ENCODE measurements at regions not wholly inside any gene's neighbourhood (a gene's known extent, or its start where the extent isn't known, plus 50 kb on each side); places are given as distances from the start of the nearest gene placed in this dataset.

DNA sequence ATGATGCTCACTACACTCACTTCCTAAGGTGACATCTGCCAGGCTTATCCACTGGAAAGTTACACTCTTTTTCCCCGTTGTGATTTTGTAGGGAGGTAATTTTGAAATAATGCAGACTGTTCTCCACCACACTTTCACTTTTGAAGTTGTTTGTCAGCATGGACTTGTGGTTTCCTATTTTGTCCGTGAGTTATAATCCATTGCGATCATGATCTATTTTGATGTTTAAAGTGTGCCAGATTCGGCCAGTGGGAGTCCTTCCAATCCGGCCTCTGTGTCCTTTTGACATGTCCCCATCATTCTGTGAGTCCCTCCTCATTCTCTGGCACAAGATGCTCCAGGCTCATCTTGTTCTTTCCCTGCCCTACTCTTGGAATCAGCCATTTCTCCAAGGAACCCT is 211.3 kb upstream of the KLF4 start:
- H3K9ac ChIP-seq (ENCODE audit: low read depth, low read length), result no peak overlapping the region
- no peaks in the 10 kb centered on the region for H3K27me3 ChIP-seq (ENCODE audit: control insufficient read depth, insufficient read depth, low read length)
- H3K4me1 ChIP-seq (ENCODE audit: control insufficient read depth, insufficient read depth, low read length), result no peaks in the 10 kb centered on the region
- H3K9me3 ChIP-seq (ENCODE audit: control insufficient read depth, insufficient read depth, low read length), result no peaks in the 10 kb centered on the region
- no peaks in the 10 kb centered on the region for H3K36me3 ChIP-seq (ENCODE audit: control insufficient read depth, insufficient read depth, low read length)
- no peak overlapping the region for H3K4me3 ChIP-seq (ENCODE audit: low read depth, low read length)

DNA sequence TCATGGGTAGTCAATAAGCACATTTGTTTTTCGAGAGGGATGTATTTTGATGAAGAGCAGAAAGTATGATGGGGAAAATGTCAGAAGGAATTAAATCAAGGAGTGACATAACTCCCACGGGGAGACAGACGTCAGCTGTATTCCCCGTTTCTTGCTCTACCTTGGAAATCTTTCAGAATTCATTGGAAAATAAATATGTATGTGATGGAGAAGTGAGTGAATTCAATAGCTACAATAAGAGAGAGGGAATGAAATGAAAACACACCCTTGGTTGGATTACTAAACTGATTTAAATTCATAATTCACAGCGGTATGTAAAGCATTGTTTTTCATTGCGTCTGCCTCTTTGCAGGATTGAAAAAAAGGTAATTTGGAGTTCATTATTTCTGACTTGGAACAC is 209.7 kb upstream of the KLF4 start:
- Histone ChIP-seq H3K4me3 (ENCODE audit: low read depth, low read length) (no peak overlapping the region), H3K36me3 (ENCODE audit: control insufficient read depth, insufficient read depth, low read length) (no peaks in the 10 kb centered on the region), H3K27me3 (ENCODE audit: control insufficient read depth, insufficient read depth, low read length) (no peaks in the 10 kb centered on the region), H3K9me3 (ENCODE audit: control insufficient read depth, insufficient read depth, low read length) (no peaks in the 10 kb centered on the region), H3K4me1 (ENCODE audit: control insufficient read depth, insufficient read depth, low read length) (no peaks in the 10 kb centered on the region), H3K9ac (ENCODE audit: low read depth, low read length) (no peak overlapping the region)

DNA sequence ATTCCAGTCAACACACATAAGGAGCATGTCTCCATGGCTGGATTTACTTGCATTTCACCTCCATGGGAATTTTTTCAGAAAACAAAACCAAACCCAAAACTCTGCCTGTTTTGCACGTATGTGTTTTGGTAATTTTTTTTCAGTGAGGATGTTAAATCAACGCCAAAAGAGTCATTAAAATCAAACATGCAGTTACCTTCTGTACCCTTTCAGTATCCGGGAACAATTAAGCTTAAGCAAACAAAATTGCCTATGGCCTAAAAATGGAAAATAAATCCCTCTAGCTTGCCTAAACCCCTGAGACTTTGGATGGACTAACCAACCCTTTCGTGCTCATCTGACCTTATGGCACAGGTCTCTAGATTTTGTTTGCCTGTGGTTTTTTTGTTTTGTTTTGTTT is 209.2 kb upstream of the KLF4 start:
- H3K9ac ChIP-seq (ENCODE audit: low read depth, low read length), result no peak overlapping the region
- no peaks in the 10 kb centered on the region for H3K9me3 ChIP-seq (ENCODE audit: control insufficient read depth, insufficient read depth, low read length)
- no peaks in the 10 kb centered on the region for H3K36me3 ChIP-seq (ENCODE audit: control insufficient read depth, insufficient read depth, low read length)
- no peak overlapping the region for H3K4me3 ChIP-seq (ENCODE audit: low read depth, low read length)
- no peaks in the 10 kb centered on the region for H3K4me1 ChIP-seq (ENCODE audit: control insufficient read depth, insufficient read depth, low read length)
- no peaks in the 10 kb centered on the region for H3K27me3 ChIP-seq (ENCODE audit: control insufficient read depth, insufficient read depth, low read length)

DNA sequence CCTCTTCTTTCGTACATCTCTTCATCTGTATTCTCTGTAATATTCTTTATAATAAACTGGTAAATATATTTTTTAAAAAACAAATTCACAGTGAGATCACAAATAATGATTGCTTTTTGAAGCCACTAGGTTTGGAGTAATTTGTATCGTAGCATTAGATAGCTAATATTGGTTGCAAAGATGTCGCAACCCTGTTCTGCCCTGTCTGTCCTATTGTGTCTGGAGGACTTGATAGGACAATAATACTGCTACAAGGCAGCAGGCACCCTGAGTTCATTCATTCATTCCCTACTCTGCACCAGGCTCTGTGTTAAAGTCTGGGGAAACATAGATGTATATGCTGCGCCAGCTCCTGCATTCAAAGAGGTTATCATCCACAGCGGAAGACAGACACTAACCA is 206.7 kb upstream of the KLF4 start:
- Histone ChIP-seq H3K27me3 (ENCODE audit: control insufficient read depth, insufficient read depth, low read length) (no peaks in the 10 kb centered on the region), H3K4me3 (ENCODE audit: low read depth, low read length) (no peak overlapping the region), H3K9me3 (ENCODE audit: control insufficient read depth, insufficient read depth, low read length) (no peaks in the 10 kb centered on the region), H3K9ac (ENCODE audit: low read depth, low read length) (no peak overlapping the region), H3K36me3 (ENCODE audit: control insufficient read depth, insufficient read depth, low read length) (no peaks in the 10 kb centered on the region), H3K4me1 (ENCODE audit: control insufficient read depth, insufficient read depth, low read length) (no peaks in the 10 kb centered on the region)

DNA sequence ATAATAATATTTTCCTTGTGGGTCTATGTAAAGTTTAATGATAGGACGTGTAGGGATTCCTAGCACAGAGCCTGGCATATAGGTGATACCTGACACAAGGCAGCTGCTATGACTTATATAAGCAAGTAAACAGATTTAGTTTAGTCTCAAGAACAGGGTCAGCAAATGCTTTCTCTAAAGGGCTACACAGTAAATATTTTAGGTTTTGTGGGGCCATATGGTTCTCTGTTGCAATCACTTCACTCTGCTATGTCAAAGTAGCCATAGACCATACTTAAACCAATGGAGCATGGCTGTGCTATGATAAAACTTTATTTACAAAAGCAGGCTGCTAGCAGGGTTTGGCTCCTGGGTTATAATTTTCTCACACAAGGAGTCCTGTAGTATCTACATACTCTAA is 204.8 kb upstream of the KLF4 start:
- no peaks in the 10 kb centered on the region for H3K27me3 ChIP-seq (ENCODE audit: control insufficient read depth, insufficient read depth, low read length)
- no peaks in the 10 kb centered on the region for H3K9me3 ChIP-seq (ENCODE audit: control insufficient read depth, insufficient read depth, low read length)
- no peaks in the 10 kb centered on the region for H3K36me3 ChIP-seq (ENCODE audit: control insufficient read depth, insufficient read depth, low read length)
- no peaks in the 10 kb centered on the region for H3K4me1 ChIP-seq (ENCODE audit: control insufficient read depth, insufficient read depth, low read length)
- no peak overlapping the region for H3K9ac ChIP-seq (ENCODE audit: low read depth, low read length)
- no peak overlapping the region for H3K4me3 ChIP-seq (ENCODE audit: low read depth, low read length)

DNA sequence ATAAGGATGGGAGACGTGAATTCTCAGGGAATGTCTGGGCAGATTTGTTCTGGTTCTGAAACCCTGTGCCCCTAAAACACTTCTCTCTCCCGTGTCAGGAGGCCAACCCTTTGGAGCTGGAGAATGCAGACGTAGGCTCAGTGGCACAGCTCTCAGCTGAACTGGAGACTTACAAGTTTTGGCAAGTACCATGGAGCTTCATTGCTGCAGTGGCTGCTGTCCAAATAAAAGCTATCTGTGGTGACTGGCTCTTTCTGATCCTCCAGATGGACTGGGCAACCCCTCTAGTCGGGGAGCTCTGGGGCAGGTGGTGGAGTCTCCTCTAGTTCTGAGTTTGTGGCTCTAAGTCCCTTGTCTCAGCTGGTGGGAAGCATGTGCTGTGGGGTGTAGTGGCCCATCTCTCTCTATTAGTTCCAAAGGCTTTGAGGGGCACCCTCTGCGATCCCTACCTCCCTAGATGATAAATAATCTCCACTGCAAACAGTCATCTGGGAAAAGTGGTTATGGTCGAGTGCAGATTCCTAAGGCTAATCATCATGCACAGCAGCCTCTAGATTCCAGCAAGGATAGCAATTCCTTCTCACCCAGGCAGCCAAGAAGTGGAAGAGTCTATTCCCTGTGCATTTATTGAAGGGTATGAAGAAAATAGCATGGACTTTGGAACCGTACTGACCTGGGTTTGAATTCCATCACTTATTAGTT is 204.2 kb upstream of the KLF4 start:
- Histone ChIP-seq H3K9me3 (ENCODE audit: control insufficient read depth, insufficient read depth, low read length) (no peaks in the 10 kb centered on the region), H3K9ac (ENCODE audit: low read depth, low read length) (no peak overlapping the region), H3K27me3 (ENCODE audit: control insufficient read depth, insufficient read depth, low read length) (no peaks in the 10 kb centered on the region), H3K4me3 (ENCODE audit: low read depth, low read length) (no peak overlapping the region), H3K4me1 (ENCODE audit: control insufficient read depth, insufficient read depth, low read length) (no peaks in the 10 kb centered on the region), H3K36me3 (ENCODE audit: control insufficient read depth, insufficient read depth, low read length) (no peaks in the 10 kb centered on the region)

DNA sequence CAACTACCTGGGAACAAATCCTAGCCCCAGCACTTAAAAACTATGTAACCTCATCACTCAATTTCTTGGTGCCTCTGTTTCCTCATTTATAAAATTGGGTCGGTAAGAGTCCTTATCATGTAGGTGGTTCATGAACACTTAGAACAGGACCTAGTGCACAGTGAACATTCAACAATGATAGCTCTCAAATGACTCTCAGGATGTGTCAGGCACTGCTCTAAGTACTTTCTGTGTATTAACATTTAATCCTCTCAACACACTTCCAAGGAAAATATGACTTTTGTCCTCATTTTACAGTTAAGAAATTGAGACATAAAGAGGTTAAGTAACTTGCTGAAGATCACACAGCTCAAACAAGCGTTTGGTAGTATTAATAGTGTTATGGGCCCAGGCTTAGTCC is 202.1 kb upstream of the KLF4 start:
- H3K27me3 ChIP-seq (ENCODE audit: control insufficient read depth, insufficient read depth, low read length), result no peaks in the 10 kb centered on the region

DNA sequence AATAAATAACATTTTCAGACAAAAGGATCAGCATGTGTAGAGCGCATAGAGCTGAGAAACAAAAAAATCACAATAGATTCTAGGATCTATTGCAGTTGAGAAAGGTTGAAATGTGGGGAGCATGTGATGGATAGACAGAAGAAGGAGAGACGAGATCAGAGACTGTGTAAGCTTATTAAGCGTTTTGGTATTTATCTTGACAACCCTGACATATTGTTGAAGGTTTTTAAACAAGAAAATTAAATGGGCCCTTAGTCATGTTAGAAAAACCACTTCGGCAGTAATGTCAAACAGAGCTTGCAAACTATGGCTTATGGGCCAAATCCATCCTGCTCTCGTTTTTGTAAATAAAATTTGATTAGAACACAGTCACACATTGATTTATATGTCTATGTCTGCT is 200.5 kb upstream of the KLF4 start:
- Histone ChIP-seq H3K9me3 (ENCODE audit: control insufficient read depth, insufficient read depth, low read length) (no peaks in the 10 kb centered on the region), H3K27me3 (ENCODE audit: control insufficient read depth, insufficient read depth, low read length) (no peaks in the 10 kb centered on the region), H3K36me3 (ENCODE audit: control insufficient read depth, insufficient read depth, low read length) (no peaks in the 10 kb centered on the region), H3K4me3 (ENCODE audit: low read depth, low read length) (no peak overlapping the region), H3K4me1 (ENCODE audit: control insufficient read depth, insufficient read depth, low read length) (no peaks in the 10 kb centered on the region), H3K9ac (ENCODE audit: low read depth, low read length) (no peak overlapping the region)

More for the DNA sequence above, 202.1 kb upstream of the KLF4 start:
- Histone ChIP-seq H3K4me3 (ENCODE audit: low read depth, low read length) (no peak overlapping the region), H3K9me3 (ENCODE audit: control insufficient read depth, insufficient read depth, low read length) (no peaks in the 10 kb centered on the region), H3K4me1 (ENCODE audit: control insufficient read depth, insufficient read depth, low read length) (no peaks in the 10 kb centered on the region), H3K36me3 (ENCODE audit: control insufficient read depth, insufficient read depth, low read length) (no peaks in the 10 kb centered on the region), H3K9ac (ENCODE audit: low read depth, low read length) (no peak overlapping the region)

DNA sequence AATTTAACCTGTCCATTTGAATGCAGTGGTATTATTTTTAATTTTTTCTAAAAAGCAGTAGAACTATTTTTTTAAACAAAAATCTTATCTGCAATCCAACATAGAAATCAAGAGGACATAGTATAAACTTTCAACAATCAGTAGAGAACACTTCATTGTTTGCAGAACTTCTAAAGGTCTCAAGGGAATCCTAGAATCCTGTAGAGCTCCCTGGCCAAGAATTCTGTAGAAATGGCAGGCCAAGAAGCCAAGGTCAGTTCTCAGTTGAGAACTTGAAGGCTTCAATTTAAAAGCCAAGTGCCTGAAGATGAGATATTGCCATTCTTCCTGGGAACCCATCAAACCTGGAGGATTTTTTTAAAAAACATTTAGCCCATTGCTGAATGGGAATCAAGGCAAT is 199.2 kb upstream of the KLF4 start:
- H3K36me3 ChIP-seq (ENCODE audit: control insufficient read depth, insufficient read depth, low read length), result no peaks in the 10 kb centered on the region
- H3K4me1 ChIP-seq (ENCODE audit: control insufficient read depth, insufficient read depth, low read length), result no peaks in the 10 kb centered on the region
- H3K9me3 ChIP-seq (ENCODE audit: control insufficient read depth, insufficient read depth, low read length), result no peaks in the 10 kb centered on the region
- H3K4me3 ChIP-seq (ENCODE audit: low read depth, low read length), result no peak overlapping the region
- no peak overlapping the region for H3K9ac ChIP-seq (ENCODE audit: low read depth, low read length)
- H3K27me3 ChIP-seq (ENCODE audit: control insufficient read depth, insufficient read depth, low read length), result no peaks in the 10 kb centered on the region

DNA sequence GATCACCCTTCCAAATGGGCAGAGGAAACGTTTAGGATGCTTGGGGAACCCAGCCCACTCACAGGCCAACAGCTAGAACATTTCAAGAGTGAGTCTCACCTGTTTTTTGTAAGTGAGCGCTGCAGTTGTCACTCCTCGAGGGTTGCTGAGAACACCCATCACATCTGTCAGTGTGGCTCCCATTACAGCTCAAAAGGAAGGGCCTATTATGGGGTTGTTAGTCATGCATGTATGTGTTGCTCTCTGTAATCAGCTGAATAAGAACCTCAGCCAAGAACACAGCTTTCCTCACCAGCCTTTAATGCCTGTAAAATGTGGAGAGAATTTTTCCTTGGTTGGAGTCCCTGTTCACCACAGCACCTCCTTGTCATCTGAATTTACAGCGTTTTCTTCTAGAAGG is 196.3 kb upstream of the KLF4 start:
- no peaks in the 10 kb centered on the region for H3K4me1 ChIP-seq (ENCODE audit: control insufficient read depth, insufficient read depth, low read length)
- H3K27me3 ChIP-seq (ENCODE audit: control insufficient read depth, insufficient read depth, low read length), result no peaks in the 10 kb centered on the region

DNA sequence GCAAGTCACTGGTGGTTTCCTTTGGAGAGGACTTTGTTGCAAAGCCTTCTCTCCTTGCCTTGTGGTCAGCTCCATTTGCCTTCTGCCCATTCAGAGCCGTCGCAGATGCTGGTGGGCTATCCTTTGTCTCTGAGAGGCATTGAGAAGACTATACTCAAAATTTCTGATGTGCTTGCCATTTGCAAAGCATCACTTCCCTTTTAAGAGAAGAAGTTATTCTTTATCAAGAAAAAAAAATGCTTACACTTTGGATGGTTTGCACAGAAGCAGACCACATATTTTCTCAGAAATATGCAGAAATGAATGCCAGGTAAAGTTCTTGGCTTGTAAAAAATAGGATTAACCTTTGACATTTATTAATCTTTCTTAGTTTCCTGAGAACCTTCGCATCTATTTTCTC is 195.8 kb upstream of the KLF4 start:
- H3K9me3 ChIP-seq (ENCODE audit: control insufficient read depth, insufficient read depth, low read length), result no peaks in the 10 kb centered on the region
- no peaks in the 10 kb centered on the region for H3K36me3 ChIP-seq (ENCODE audit: control insufficient read depth, insufficient read depth, low read length)
- no peak overlapping the region for H3K4me3 ChIP-seq (ENCODE audit: low read depth, low read length)
- H3K4me1 ChIP-seq (ENCODE audit: control insufficient read depth, insufficient read depth, low read length), result no peaks in the 10 kb centered on the region
- H3K9ac ChIP-seq (ENCODE audit: low read depth, low read length), result no peak overlapping the region
- H3K27me3 ChIP-seq (ENCODE audit: control insufficient read depth, insufficient read depth, low read length), result no peaks in the 10 kb centered on the region

More for the DNA sequence above, 196.3 kb upstream of the KLF4 start:
- Histone ChIP-seq H3K4me3 (ENCODE audit: low read depth, low read length) (no peak overlapping the region), H3K9ac (ENCODE audit: low read depth, low read length) (no peak overlapping the region), H3K9me3 (ENCODE audit: control insufficient read depth, insufficient read depth, low read length) (no peaks in the 10 kb centered on the region), H3K36me3 (ENCODE audit: control insufficient read depth, insufficient read depth, low read length) (no peaks in the 10 kb centered on the region)

DNA sequence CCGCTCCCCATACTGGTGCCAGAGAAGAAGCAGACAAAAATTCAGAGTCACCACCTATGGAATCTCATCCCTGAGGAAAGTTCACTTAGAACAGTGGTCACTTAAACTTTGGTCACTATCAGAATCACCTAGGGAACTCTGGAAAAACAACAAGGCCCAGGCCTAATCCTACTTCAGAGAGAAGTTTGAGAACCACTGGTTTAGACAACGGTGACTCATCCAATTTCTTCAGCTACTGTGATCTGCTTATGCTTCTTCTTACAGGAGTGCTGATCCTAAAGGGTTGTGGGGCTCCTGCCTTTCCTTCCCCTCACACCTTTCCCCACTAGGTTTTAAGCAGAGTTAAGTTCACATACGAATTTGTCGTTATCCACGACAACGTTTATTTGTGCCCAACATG is 194.7 kb upstream of the KLF4 start:
- H3K36me3 ChIP-seq (ENCODE audit: control insufficient read depth, insufficient read depth, low read length), result no peaks in the 10 kb centered on the region
- H3K4me1 ChIP-seq (ENCODE audit: control insufficient read depth, insufficient read depth, low read length), result no peaks in the 10 kb centered on the region
- H3K4me3 ChIP-seq (ENCODE audit: low read depth, low read length), result no peak overlapping the region
- H3K27me3 ChIP-seq (ENCODE audit: control insufficient read depth, insufficient read depth, low read length), result no peaks in the 10 kb centered on the region
- H3K9ac ChIP-seq (ENCODE audit: low read depth, low read length), result no peak overlapping the region
- H3K9me3 ChIP-seq (ENCODE audit: control insufficient read depth, insufficient read depth, low read length), result no peaks in the 10 kb centered on the region

Measured in iPS-15b (cell line).